ENCODE measurements at regions not wholly inside any gene's neighbourhood (a gene's known extent, or its start where the extent isn't known, plus 50 kb on each side); places are given as distances from the start of the nearest gene placed in this dataset.

GRCh38 chr3:74520895-74521294 lies 93.6 kb downstream of the CNTN3 start:
- TF ChIP-seq POLR2A (IDR thresholded peaks at IDR 0.05) (no peak), CTCF (IDR thresholded peaks at IDR 0.05) (no peak), POLR2AphosphoS5 (IDR thresholded peaks at IDR 0.05) (no peak)

Data from upper lobe of left lung (tissue), 4 donors.